ENCODE measurements at regions not wholly inside any gene's neighbourhood (a gene's known extent, or its start where the extent isn't known, plus 50 kb on each side); places are given as distances from the start of the nearest gene placed in this dataset.

- H3K4me1 ChIP-seq (replicated peaks): no peaks in the 10 kb centered on the region
- intact Hi-C loops (cut with DNase I): no loop called here
- no peaks in the 10 kb centered on the region for H3K27me3 ChIP-seq (replicated peaks; ENCODE audit: insufficient read depth)
- H3K27ac ChIP-seq: no peak overlapping the region
- no peak for DNase-seq (ENCODE audit: low spot score)
- no peaks in the 10 kb centered on the region for H3K9me3 ChIP-seq
- TF ChIP-seq POLR2A (IDR thresholded peaks at IDR 0.05) (no peak), POLR2AphosphoS5 (IDR thresholded peaks at IDR 0.05) (no peak)
- TF ChIP-seq, protein P1, sequence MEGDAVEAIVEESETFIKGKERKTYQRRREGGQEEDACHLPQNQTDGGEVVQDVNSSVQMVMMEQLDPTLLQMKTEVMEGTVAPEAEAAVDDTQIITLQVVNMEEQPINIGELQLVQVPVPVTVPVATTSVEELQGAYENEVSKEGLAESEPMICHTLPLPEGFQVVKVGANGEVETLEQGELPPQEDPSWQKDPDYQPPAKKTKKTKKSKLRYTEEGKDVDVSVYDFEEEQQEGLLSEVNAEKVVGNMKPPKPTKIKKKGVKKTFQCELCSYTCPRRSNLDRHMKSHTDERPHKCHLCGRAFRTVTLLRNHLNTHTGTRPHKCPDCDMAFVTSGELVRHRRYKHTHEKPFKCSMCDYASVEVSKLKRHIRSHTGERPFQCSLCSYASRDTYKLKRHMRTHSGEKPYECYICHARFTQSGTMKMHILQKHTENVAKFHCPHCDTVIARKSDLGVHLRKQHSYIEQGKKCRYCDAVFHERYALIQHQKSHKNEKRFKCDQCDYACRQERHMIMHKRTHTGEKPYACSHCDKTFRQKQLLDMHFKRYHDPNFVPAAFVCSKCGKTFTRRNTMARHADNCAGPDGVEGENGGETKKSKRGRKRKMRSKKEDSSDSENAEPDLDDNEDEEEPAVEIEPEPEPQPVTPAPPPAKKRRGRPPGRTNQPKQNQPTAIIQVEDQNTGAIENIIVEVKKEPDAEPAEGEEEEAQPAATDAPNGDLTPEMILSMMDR (IDR thresholded peaks at IDR 0.05): no peak
- 83% methylated on average over 5 of the region's 5 CpGs for WGBS
- H3K4me3 ChIP-seq: no peak overlapping the region
- H3K36me3 ChIP-seq: no peaks in the 10 kb centered on the region
Measured at GRCh38 chr3:194814878-194815357, 129.2 kb downstream of the FAM43A start.

- Histone ChIP-seq H3K9me3 (no peaks in the 10 kb centered on the region), H3K36me3 (no peaks in the 10 kb centered on the region), H3K27ac (no peak overlapping the region), H3K27me3 (replicated peaks; ENCODE audit: insufficient read depth) (no peaks in the 10 kb centered on the region), H3K4me1 (replicated peaks) (no peaks in the 10 kb centered on the region), H3K4me3 (no peak overlapping the region)
- WGBS: 45% methylated on average over 12 of the region's 12 CpGs
- TF ChIP-seq POLR2AphosphoS5 (IDR thresholded peaks at IDR 0.05) (peak; percentile 67), POLR2A (IDR thresholded peaks at IDR 0.05) (no peak)
- peak; percentile 37 for DNase-seq (ENCODE audit: low spot score)
- intact Hi-C loops (cut with DNase I): no loop called here
Measured at GRCh38 chr3:194816748-194817591, 131.3 kb downstream of the FAM43A start.

DNA sequence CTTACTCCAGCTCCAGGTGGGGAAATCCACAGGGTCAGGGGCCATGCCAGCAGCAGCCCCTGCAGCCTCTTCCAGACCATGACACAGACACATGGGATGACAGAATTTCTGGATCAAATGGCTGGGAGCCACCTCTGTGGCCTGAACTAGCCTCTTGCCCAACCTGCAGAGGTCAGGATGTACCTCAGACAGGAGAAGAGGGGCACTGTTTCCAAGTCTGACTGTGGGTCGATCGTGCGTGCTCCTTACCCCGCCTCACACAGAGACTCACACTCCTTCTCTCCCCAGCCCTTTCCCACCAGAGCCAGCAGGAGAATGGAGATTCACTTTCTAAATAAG lies 131.9 kb downstream of the FAM43A start:
- no peak overlapping the region for H3K27ac ChIP-seq
- DNase-seq (ENCODE audit: low spot score): no peak
- H3K4me1 ChIP-seq (replicated peaks): no peaks in the 10 kb centered on the region
- intact Hi-C loops (cut with DNase I): no loop called here
- no peaks in the 10 kb centered on the region for H3K9me3 ChIP-seq
- no peaks in the 10 kb centered on the region for H3K27me3 ChIP-seq (replicated peaks; ENCODE audit: insufficient read depth)
- H3K4me3 ChIP-seq: no peak overlapping the region
- H3K36me3 ChIP-seq: no peaks in the 10 kb centered on the region
- no peak for TF ChIP-seq POLR2AphosphoS5 (IDR thresholded peaks at IDR 0.05)
- TF ChIP-seq POLR2A (IDR thresholded peaks at IDR 0.05): no peak
- TF ChIP-seq, protein P1 (IDR thresholded peaks at IDR 0.05): no peak
- 57% methylated on average over 4 of the region's 4 CpGs for WGBS

DNA sequence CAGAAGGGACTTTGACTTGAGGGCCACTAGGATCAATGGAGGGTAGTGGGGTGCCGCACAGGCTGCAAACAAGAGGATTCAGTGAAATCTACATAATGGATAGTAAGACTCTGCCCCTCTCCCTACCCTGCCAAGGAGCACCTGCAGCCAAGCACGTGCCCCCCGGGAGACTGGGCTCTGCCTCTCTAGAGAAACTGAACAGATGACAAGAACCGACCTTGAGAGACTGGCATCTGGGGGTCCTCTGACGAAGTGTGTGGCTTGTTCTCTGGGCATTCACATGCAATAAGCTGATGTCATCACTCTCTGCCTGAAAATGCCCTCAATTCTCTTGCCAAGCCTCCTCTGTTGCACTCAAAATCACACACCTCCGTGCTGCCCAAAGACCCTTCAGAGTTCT lies 132.3 kb downstream of the FAM43A start:
- no peaks in the 10 kb centered on the region for H3K4me1 ChIP-seq (replicated peaks)
- intact Hi-C loops (cut with DNase I): no loop called here
- no peak for DNase-seq (ENCODE audit: low spot score)
- TF ChIP-seq, protein P1 (IDR thresholded peaks at IDR 0.05): no peak
- TF ChIP-seq POLR2AphosphoS5 (IDR thresholded peaks at IDR 0.05) (no peak), POLR2A (IDR thresholded peaks at IDR 0.05) (no peak)
- 71% methylated on average over 6 of the region's 6 CpGs for WGBS
- H3K36me3 ChIP-seq: no peaks in the 10 kb centered on the region
- H3K27me3 ChIP-seq (replicated peaks; ENCODE audit: insufficient read depth): no peaks in the 10 kb centered on the region
- no peak overlapping the region for H3K4me3 ChIP-seq
- H3K27ac ChIP-seq: no peak overlapping the region
- H3K9me3 ChIP-seq: no peaks in the 10 kb centered on the region

DNA sequence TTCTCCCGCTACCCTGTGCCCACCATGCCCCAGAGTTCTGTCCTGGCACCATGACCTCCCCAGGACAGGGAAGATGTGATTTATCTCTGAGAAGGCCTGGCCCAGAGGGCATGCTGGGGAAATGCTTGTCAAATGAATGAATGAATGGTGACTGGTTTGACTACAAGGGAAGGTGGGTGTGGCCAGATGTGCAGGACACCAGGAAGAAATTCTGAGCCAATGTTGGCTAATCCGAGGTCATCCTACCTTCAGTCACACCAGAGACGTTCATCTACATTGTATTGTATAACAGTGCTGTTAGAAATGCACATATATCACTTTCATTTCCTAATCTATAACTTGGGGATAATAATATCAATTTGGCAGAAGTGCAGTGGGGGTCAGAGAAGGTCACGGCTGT lies 138.4 kb downstream of the FAM43A start:
- H3K36me3 ChIP-seq: no peaks in the 10 kb centered on the region
- H3K4me3 ChIP-seq: no peak overlapping the region

More for the DNA sequence above, 138.4 kb downstream of the FAM43A start:
- intact Hi-C loops (cut with DNase I): no loop called here
- DNase-seq (ENCODE audit: low spot score): no peak
- Histone ChIP-seq H3K27ac (no peak overlapping the region), H3K9me3 (no peaks in the 10 kb centered on the region), H3K27me3 (replicated peaks; ENCODE audit: insufficient read depth) (no peaks in the 10 kb centered on the region), H3K4me1 (replicated peaks) (no peaks in the 10 kb centered on the region)
- WGBS: 92% methylated on average over 4 of the region's 4 CpGs
- TF ChIP-seq, protein P1 (IDR thresholded peaks at IDR 0.05): no peak
- TF ChIP-seq POLR2AphosphoS5 (IDR thresholded peaks at IDR 0.05): no peak
- no peak for TF ChIP-seq POLR2A (IDR thresholded peaks at IDR 0.05)

All from prostate gland (tissue), 2 donors.